ENCODE measurements at regions not wholly inside any gene's neighbourhood (a gene's known extent, or its start where the extent isn't known, plus 50 kb on each side); places are given as distances from the start of the nearest gene placed in this dataset.

DNA sequence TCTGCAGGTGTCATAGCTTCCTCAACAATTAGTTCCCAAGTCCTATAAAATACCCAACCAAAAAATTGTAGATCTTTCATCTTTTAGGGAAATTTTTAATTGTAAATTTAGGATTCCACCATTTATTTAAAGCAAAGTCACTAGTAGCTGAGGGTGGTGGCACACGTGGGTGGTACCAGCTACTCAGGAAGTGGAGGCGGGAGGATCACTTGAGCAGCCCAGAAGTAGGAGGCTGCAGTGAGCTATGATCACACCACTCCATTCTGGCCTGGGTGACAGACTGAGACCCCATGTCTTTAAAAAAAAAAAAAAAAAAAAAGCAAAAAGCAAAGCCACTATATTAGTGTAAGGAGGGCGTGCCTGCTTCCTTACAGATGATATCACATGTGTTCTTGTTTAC is 60.3 kb upstream of the GREB1L start:
- Mint-ChIP-seq H3K36me3 (ENCODE audit: low read depth) (no peaks in the 10 kb centered on the region), H3K4me1 (no peaks in the 10 kb centered on the region), H3K27me3 (ENCODE audit: insufficient read depth, low read depth, poor library complexity) (no peaks in the 10 kb centered on the region), H3K9me3 (no peaks in the 10 kb centered on the region), H3K4me3 (no peak overlapping the region), H3K27ac (no peak overlapping the region)
- Histone ChIP-seq H3F3A (replicated peaks; ENCODE audit: low read depth) (no peaks in the 10 kb centered on the region), H3K4me2 (no peak overlapping the region), H3K79me2 (replicated peaks; ENCODE audit: insufficient read depth) (no peaks in the 10 kb centered on the region), H2AFZ (no peak overlapping the region), H3K36me3 (ENCODE audit: insufficient read depth) (no peaks in the 10 kb centered on the region), H3K27ac (ENCODE audit: low read depth) (no peak overlapping the region), H4K20me1 (replicated peaks; ENCODE audit: insufficient read depth) (no peaks in the 10 kb centered on the region; the same call in 1 of the 2 replicates), H3K27me3 (ENCODE audit: insufficient read depth) (no peaks in the 10 kb centered on the region), H3K9me2 (ENCODE audit: insufficient read depth) (no peaks in the 10 kb centered on the region), H3K4me3 (no peak overlapping the region), H3K4me1 (ENCODE audit: insufficient read depth) (no peaks in the 10 kb centered on the region)
- ATAC-seq (no peak), DNase-seq (ENCODE audit: low spot score) (no peak)
- TF ChIP-seq, protein P1, sequence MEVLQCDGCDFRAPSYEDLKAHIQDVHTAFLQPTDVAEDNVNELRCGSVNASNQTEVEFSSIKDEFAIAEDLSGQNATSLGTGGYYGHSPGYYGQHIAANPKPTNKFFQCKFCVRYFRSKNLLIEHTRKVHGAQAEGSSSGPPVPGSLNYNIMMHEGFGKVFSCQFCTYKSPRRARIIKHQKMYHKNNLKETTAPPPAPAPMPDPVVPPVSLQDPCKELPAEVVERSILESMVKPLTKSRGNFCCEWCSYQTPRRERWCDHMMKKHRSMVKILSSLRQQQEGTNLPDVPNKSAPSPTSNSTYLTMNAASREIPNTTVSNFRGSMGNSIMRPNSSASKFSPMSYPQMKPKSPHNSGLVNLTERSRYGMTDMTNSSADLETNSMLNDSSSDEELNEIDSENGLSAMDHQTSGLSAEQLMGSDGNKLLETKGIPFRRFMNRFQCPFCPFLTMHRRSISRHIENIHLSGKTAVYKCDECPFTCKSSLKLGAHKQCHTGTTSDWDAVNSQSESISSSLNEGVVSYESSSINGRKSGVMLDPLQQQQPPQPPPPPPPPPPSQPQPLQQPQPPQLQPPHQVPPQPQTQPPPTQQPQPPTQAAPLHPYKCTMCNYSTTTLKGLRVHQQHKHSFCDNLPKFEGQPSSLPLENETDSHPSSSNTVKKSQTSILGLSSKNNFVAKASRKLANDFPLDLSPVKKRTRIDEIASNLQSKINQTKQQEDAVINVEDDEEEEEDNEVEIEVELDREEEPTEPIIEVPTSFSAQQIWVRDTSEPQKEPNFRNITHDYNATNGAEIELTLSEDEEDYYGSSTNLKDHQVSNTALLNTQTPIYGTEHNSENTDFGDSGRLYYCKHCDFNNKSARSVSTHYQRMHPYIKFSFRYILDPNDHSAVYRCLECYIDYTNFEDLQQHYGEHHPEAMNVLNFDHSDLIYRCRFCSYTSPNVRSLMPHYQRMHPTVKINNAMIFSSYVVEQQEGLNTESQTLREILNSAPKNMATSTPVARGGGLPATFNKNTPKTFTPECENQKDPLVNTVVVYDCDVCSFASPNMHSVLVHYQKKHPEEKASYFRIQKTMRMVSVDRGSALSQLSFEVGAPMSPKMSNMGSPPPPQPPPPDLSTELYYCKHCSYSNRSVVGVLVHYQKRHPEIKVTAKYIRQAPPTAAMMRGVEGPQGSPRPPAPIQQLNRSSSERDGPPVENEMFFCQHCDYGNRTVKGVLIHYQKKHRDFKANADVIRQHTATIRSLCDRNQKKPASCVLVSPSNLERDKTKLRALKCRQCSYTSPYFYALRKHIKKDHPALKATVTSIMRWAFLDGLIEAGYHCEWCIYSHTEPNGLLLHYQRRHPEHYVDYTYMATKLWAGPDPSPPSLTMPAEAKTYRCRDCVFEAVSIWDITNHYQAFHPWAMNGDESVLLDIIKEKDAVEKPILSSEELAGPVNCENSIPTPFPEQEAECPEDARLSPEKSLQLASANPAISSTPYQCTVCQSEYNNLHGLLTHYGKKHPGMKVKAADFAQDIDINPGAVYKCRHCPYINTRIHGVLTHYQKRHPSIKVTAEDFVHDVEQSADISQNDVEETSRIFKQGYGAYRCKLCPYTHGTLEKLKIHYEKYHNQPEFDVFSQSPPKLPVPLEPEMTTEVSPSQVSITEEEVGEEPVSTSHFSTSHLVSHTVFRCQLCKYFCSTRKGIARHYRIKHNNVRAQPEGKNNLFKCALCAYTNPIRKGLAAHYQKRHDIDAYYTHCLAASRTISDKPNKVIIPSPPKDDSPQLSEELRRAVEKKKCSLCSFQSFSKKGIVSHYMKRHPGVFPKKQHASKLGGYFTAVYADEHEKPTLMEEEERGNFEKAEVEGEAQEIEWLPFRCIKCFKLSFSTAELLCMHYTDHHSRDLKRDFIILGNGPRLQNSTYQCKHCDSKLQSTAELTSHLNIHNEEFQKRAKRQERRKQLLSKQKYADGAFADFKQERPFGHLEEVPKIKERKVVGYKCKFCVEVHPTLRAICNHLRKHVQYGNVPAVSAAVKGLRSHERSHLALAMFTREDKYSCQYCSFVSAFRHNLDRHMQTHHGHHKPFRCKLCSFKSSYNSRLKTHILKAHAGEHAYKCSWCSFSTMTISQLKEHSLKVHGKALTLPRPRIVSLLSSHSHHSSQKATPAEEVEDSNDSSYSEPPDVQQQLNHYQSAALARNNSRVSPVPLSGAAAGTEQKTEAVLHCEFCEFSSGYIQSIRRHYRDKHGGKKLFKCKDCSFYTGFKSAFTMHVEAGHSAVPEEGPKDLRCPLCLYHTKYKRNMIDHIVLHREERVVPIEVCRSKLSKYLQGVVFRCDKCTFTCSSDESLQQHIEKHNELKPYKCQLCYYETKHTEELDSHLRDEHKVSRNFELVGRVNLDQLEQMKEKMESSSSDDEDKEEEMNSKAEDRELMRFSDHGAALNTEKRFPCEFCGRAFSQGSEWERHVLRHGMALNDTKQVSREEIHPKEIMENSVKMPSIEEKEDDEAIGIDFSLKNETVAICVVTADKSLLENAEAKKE (CRISPR knock-in tag; IDR thresholded peaks at IDR 0.05): no peak
- TF ChIP-seq, protein P2, sequence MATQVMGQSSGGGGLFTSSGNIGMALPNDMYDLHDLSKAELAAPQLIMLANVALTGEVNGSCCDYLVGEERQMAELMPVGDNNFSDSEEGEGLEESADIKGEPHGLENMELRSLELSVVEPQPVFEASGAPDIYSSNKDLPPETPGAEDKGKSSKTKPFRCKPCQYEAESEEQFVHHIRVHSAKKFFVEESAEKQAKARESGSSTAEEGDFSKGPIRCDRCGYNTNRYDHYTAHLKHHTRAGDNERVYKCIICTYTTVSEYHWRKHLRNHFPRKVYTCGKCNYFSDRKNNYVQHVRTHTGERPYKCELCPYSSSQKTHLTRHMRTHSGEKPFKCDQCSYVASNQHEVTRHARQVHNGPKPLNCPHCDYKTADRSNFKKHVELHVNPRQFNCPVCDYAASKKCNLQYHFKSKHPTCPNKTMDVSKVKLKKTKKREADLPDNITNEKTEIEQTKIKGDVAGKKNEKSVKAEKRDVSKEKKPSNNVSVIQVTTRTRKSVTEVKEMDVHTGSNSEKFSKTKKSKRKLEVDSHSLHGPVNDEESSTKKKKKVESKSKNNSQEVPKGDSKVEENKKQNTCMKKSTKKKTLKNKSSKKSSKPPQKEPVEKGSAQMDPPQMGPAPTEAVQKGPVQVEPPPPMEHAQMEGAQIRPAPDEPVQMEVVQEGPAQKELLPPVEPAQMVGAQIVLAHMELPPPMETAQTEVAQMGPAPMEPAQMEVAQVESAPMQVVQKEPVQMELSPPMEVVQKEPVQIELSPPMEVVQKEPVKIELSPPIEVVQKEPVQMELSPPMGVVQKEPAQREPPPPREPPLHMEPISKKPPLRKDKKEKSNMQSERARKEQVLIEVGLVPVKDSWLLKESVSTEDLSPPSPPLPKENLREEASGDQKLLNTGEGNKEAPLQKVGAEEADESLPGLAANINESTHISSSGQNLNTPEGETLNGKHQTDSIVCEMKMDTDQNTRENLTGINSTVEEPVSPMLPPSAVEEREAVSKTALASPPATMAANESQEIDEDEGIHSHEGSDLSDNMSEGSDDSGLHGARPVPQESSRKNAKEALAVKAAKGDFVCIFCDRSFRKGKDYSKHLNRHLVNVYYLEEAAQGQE (IDR thresholded peaks at IDR 0.05; ENCODE audit: unreplicated experiment): no peak
- TF ChIP-seq, protein P3, sequence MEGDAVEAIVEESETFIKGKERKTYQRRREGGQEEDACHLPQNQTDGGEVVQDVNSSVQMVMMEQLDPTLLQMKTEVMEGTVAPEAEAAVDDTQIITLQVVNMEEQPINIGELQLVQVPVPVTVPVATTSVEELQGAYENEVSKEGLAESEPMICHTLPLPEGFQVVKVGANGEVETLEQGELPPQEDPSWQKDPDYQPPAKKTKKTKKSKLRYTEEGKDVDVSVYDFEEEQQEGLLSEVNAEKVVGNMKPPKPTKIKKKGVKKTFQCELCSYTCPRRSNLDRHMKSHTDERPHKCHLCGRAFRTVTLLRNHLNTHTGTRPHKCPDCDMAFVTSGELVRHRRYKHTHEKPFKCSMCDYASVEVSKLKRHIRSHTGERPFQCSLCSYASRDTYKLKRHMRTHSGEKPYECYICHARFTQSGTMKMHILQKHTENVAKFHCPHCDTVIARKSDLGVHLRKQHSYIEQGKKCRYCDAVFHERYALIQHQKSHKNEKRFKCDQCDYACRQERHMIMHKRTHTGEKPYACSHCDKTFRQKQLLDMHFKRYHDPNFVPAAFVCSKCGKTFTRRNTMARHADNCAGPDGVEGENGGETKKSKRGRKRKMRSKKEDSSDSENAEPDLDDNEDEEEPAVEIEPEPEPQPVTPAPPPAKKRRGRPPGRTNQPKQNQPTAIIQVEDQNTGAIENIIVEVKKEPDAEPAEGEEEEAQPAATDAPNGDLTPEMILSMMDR (conservative IDR thresholded peaks at IDR 0.05; ENCODE audit: low read depth in 2 of 2): no peak
- no peak for TF ChIP-seq EZH2phosphoT487 (IDR thresholded peaks at IDR 0.05; ENCODE audit: unreplicated experiment)

Measured in GM23338 (cell line).